HepG2 (cell line): ENCODE measurements at regions not wholly inside any gene's neighbourhood (a gene's known extent, or its start where the extent isn't known, plus 50 kb on each side); places are given as distances from the start of the nearest gene placed in this dataset.
A peak's percentile ranks its signal among the peaks of the same experiment; 100 is the strongest.

ENCODE experiments used
- ATAC-seq: fragments of 200-7000 bp; cut with Tn5 transposase; 3 replicates; pipeline ENCODE4 v1.9.1; 2020; ENCODE audit warnings: mild to moderate bottlenecking, moderate library complexity
- BruUV-seq: library from RNA; stranded (reverse); fragments of 400-500 nt; replicated peaks from 2 replicates; lab custom pipeline; 2021; lab: Mats Ljungman, UMichigan
- CTCF ChIA-PET: fragments of 300-600 bp; formaldehyde crosslinking; extraction: SDS; loops from one replicate; lab custom pipeline; 2021; ENCODE audit warnings: low total read pairs, inconsistent platforms, low intra/inter-chr PET ratio; lab: Yijun Ruan, JAX
- POLR2A ChIA-PET: fragments of 350-600 bp; sonication (Branson Sonifier 250); formaldehyde crosslinking; loops from one replicate; lab custom pipeline; 2020; ENCODE audit warnings: antibody characterized with exemption, inconsistent platforms; lab: Yijun Ruan, JAX
- DNase-seq: peaks from one replicate; pipeline ENCODE4 v3.0.0-alpha.2; 2015; ENCODE audit warnings: low spot score
- FAIRE-seq: peaks from 3 replicates; lab custom pipeline; 2011; peaks lifted over from hg19 to GRCh38; lab: Jason Lieb, UNC
- H2AFZ ChIP-seq: one replicate; pipeline ENCODE4 v1.6.1; 2011; ENCODE audit warnings: low read length, inconsistent platforms
- H3K27ac ChIP-seq: fragments of 300-600 bp; 3 replicates; pipeline ENCODE4 v1.8.0; 2011; ENCODE audit warnings: mixed run types, mild to moderate bottlenecking, mixed read lengths, low read length, inconsistent platforms; ENCODE audit not compliant: insufficient read depth; ENCODE audit errors: extremely low read length
- H3K27me3 ChIP-seq, 2 experiments: fragments of 200-600 bp in 1 of 2; 2 replicates in 1 of 2; 3 replicates in 1 of 2; pipeline versions ENCODE4 v1.6.0 to v1.8.0; 2011; ENCODE audit warnings: low read length in 2 of 2, mild to moderate bottlenecking in 2 of 2, moderate library complexity in 2 of 2, inconsistent platforms in 1 of 2; ENCODE audit not compliant: insufficient read depth in 2 of 2, control insufficient read depth in 1 of 2
- H3K36me3 ChIP-seq, 2 experiments: fragments of 200-600 bp in 1 of 2; replicated peaks in 1 of 2; 2 replicates in 1 of 2; 3 replicates in 1 of 2; pipeline versions ENCODE4 v1.5.1 to v1.8.0; 2011; ENCODE audit warnings: low read length in 2 of 2, inconsistent platforms in 1 of 2; ENCODE audit not compliant: insufficient read depth in 2 of 2, control insufficient read depth in 1 of 2
- H3K4me1 ChIP-seq: 2 replicates; pipeline ENCODE4 v1.5.1; 2012; ENCODE audit warnings: low read length, inconsistent platforms; ENCODE audit not compliant: insufficient read depth
- H3K4me2 ChIP-seq: 2 replicates; pipeline ENCODE4 v1.6.0; 2011; ENCODE audit warnings: low read depth, low read length, inconsistent platforms
- H3K4me3 ChIP-seq, 3 experiments: fragments of 200-600 bp in 1 of 3; sonication (generic), shearing (Covaris generic) in 1 of 3; replicated peaks in 1 of 3; 2 replicates each; pipeline ENCODE4 v1.5.1; 2011 to 2016; ENCODE audit warnings: low read length in 3 of 3, inconsistent platforms in 2 of 3, low read depth in 2 of 3, mild to moderate bottlenecking in 2 of 3, control low read depth in 1 of 3, mixed read lengths in 1 of 3; ENCODE audit not compliant: insufficient read depth in 1 of 3
- H3K79me2 ChIP-seq: one replicate; pipeline ENCODE4 v1.6.1; 2011; ENCODE audit warnings: low read length, inconsistent platforms; ENCODE audit not compliant: insufficient read depth
- H3K9ac ChIP-seq: 2 replicates; pipeline ENCODE4 v1.6.0; 2011; ENCODE audit warnings: mild to moderate bottlenecking, low read depth, low read length, inconsistent platforms; ENCODE audit not compliant: insufficient read depth
- H3K9me3 ChIP-seq: 2 replicates; pipeline ENCODE4 v1.5.1; 2012; ENCODE audit warnings: mild to moderate bottlenecking, low read length
- H4K20me1 ChIP-seq: 2 replicates; pipeline ENCODE4 v1.6.0; 2011; ENCODE audit warnings: inconsistent platforms, mild to moderate bottlenecking, low read length, moderate library complexity; ENCODE audit not compliant: insufficient read depth
- BHLHE40 ChIP-seq: IDR thresholded peaks from 2 replicates; pipeline ENCODE4 v1.6.1; 2011; ENCODE audit warnings: low read length, improper control_type of control experiment
- FOXA1 ChIP-seq, 2 experiments: fragments of 450-650 bp in 1 of 2; sonication (generic) in 1 of 2; formaldehyde crosslinking in 1 of 2; IDR thresholded peaks; 2 replicates each; pipeline versions ENCODE4 v1.4.0 to v1.6.1; 2016 to 2020; ENCODE audit warnings: missing genetic modification reagents in 1 of 2
- TFE3 ChIP-seq: IDR thresholded peaks from 2 replicates; pipeline ENCODE4 v1.6.1; 2016
- WGBS: methylation state at CpG from one replicate; pipeline ENCODE4 v1.1.6; 2017; ENCODE audit warnings: low lambda C conversion rate; 5-methylcytosine and 5-hydroxymethylcytosine counted together
- in situ Hi-C: cut with HindIII; loops from 2 replicates; pipeline ENCODE4 v1.10.0; 2017; ENCODE audit warnings: low pct_unique_long_range_greater_than_20kb; ENCODE audit not compliant: extremely low pct_ligation_motif_present
- intact Hi-C: fragments of 100-400 bp; cut with micrococcal nuclease; formaldehyde crosslinking; loops from one replicate; pipeline ENCODE4 v1.10.0; 2022; ENCODE audit not compliant: unreplicated experiment
- TF ChIP-seq, protein P1 (sequence below): sonication (generic); formaldehyde crosslinking; IDR thresholded peaks from 2 replicates; pipeline ENCODE4 v1.8.1; 2023; ENCODE audit warnings: mild to moderate bottlenecking, moderate library complexity, missing genetic modification reagents

DNA sequence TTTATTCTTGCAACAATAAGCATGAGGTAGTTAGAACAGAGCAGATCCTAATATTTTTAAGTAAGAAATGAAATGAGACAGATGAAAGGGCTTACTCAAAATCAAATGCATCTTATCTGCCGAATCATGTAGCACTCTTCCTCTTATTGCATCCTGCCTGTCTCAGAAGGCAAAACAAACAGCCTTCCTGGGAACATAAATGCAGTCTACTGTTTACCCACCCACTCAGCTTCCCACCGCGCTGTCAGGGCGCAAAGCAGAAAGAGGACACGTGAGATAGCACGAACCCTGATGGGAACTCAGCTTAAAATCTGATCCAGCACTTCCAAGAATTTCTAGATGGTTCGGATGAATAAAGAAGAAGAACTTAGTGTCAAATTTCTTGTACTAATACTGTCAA is 114.4 kb upstream of the CDK1 start:
- Histone ChIP-seq H3K27me3 (no peaks in the 10 kb centered on the region), H4K20me1 (no peaks in the 10 kb centered on the region), H3K27ac (no peak overlapping the region), H3K9me3 (no peaks in the 10 kb centered on the region), H3K4me3 (no peak overlapping the region), H3K4me1 (peaks cover 5% of the 10 kb centered on the region; the same call in 1 of the 2 replicates), H3K4me2 (no peak overlapping the region), H2AFZ (no peak overlapping the region), H3K79me2 (no peaks in the 10 kb centered on the region), H3K36me3 (no peaks in the 10 kb centered on the region), H3K9ac (no peak overlapping the region)
- ChIA-PET POLR2A (no interaction called here), CTCF (no interaction called here)
- no TSS peak for BruUV-seq
- WGBS = 1% methylated on average over 7 of the region's 7 CpGs
- intact Hi-C loops = loop anchor here (5.0 kb wide), 1 partner anchor 103 kb away; no protein-coding TSS in a partner anchor
- no peak for ATAC-seq
- TF ChIP-seq TFE3 (no peak), FOXA1 (IDR thresholded peaks at IDR 0.05) (no peak), FOXA1 (CRISPR knock-in tag; IDR thresholded peaks at IDR 0.05) (0 out of 2 replicates have a peak, but pooled peaks have one; percentile 19), BHLHE40 (peak; percentile 22; the same call in 1 of the 2 replicates)
- TF ChIP-seq, protein P1, sequence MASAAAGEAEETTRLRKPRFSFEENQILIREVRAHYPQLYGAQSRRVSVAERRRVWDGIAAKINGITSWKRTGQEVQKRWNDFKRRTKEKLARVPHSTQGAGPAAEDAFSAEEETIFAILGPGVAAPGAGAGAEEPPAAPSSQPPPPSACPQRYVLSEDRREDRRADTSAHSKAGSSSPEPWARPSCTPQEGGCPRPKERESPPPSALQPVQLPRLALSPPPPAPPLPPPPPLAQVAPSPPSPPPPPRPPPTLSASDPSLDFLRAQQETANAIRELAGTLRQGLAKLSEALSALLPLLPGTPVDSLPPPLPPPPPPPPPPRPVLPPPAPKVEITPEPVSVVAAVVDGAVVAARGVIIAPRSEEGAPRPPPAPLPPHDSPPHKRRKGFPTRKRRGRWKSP (CRISPR knock-in tag) = 0 out of 2 replicates have a peak, but pooled peaks have one; percentile 38
- FAIRE-seq = no peak
- peak; percentile 6 for DNase-seq
- in situ Hi-C loops = no loop called here
